ENCODE measurements at regions not wholly inside any gene's neighbourhood (a gene's known extent, or its start where the extent isn't known, plus 50 kb on each side); places are given as distances from the start of the nearest gene placed in this dataset.

DNA sequence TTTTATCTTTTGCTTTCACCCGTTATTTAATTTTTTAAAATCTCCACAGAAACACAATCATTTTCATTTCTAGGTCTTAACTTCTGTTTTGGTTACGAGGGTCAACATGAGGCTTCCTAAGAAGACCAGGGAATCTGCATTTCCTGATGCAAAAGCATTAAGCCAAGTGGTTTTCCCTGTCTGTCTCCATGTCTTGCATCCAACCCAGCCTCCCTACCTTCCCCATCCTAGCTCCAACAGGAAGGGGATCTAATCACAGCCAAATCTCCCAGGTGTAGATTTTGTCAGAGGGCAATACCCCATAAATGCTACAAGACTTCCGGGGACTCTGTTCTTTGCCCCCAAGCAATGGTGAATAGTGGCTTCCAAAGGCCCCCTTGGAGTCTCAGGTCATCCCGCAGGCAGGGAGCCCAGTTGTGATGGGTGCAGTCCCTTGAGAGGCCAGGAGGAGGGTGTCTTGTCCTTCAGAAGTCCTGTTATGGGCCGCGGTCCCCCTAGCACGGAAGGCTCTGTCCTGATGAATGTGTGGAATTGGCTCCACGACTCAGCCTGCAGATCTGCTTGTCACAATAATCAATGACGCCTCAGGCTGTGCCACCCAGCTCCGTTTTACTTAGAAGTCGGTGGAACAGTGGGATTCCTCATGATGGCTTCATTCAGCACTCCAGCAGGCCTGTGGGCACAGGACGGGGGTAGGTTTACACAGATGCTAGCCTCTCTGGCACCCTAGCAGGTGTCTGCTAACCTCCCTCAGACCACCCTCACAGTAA, 141.1 kb downstream of the RGS9 start:
- H3K4me3 Mint-ChIP-seq, result no peak overlapping the region
- no peak overlapping the region for H3K27ac Mint-ChIP-seq
- no peaks in the 10 kb centered on the region for H3K36me3 ChIP-seq (ENCODE audit: control insufficient read depth, insufficient read depth, low read length)
- WGBS, 2 experiments (ENCODE audit: insufficient coverage in 1 of 2, insufficient read length in 1 of 2), result 33 to 43% methylated on average over 10 to 12 of the region's 12 CpGs
- H3K4me1 Mint-ChIP-seq, result peaks cover 4% of the 10 kb centered on the region
- H3K27ac ChIP-seq (ENCODE audit: low read depth, low read length), result peak overlapping the region; percentile 36
- H3K9me3 Mint-ChIP-seq, result no peaks in the 10 kb centered on the region
- H3K4me1 ChIP-seq (ENCODE audit: control insufficient read depth, insufficient read depth, low read length), result no peaks in the 10 kb centered on the region
- TF ChIP-seq, protein P1, sequence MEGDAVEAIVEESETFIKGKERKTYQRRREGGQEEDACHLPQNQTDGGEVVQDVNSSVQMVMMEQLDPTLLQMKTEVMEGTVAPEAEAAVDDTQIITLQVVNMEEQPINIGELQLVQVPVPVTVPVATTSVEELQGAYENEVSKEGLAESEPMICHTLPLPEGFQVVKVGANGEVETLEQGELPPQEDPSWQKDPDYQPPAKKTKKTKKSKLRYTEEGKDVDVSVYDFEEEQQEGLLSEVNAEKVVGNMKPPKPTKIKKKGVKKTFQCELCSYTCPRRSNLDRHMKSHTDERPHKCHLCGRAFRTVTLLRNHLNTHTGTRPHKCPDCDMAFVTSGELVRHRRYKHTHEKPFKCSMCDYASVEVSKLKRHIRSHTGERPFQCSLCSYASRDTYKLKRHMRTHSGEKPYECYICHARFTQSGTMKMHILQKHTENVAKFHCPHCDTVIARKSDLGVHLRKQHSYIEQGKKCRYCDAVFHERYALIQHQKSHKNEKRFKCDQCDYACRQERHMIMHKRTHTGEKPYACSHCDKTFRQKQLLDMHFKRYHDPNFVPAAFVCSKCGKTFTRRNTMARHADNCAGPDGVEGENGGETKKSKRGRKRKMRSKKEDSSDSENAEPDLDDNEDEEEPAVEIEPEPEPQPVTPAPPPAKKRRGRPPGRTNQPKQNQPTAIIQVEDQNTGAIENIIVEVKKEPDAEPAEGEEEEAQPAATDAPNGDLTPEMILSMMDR (conservative IDR thresholded peaks at IDR 0.05), result peak; percentile 95
- no peaks in the 10 kb centered on the region for H3K27me3 ChIP-seq (ENCODE audit: control insufficient read depth, insufficient read depth, low read length, poor library complexity, severe bottlenecking)
- H3K4me3 ChIP-seq (ENCODE audit: low read length), result no peak overlapping the region
- peak; percentile 96 for DNase-seq
- H3K9ac ChIP-seq (ENCODE audit: extremely low read depth, low read length, poor library complexity, severe bottlenecking), result no peak overlapping the region
- H3K9me3 ChIP-seq (ENCODE audit: control insufficient read depth, low read length), result no peaks in the 10 kb centered on the region
- no peaks in the 10 kb centered on the region for H3K36me3 Mint-ChIP-seq (ENCODE audit: low read depth)
- no peaks in the 10 kb centered on the region for H3K27me3 Mint-ChIP-seq (ENCODE audit: insufficient read depth)

DNA sequence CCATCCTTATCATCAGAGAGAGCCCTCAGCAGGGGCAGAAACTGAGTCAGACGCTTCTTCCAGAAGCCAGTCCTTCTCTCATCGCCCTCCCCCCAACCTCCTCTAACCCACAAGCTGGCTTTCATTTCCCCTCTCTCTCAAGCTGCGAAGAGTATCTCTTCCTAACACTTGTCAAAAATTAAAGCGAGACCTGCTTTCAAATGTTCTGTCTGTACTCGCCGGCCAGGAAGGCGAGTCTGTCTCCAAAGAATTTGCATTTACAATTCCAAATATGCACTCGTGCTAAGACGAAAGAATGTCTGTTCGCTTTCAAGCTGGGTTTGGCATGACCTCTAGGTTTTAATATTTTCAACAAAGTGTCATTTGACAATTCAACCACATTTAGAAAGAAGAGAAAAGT, 140.4 kb downstream of the RGS9 start:
- peak overlapping the region; percentile 25 for H3K27ac ChIP-seq (ENCODE audit: low read depth, low read length)
- H3K4me1 ChIP-seq (ENCODE audit: control insufficient read depth, insufficient read depth, low read length), result no peaks in the 10 kb centered on the region
- H3K4me3 ChIP-seq (ENCODE audit: low read length), result no peak overlapping the region
- H3K9ac ChIP-seq (ENCODE audit: extremely low read depth, low read length, poor library complexity, severe bottlenecking), result no peak overlapping the region
- H3K36me3 ChIP-seq (ENCODE audit: control insufficient read depth, insufficient read depth, low read length), result no peaks in the 10 kb centered on the region
- Mint-ChIP-seq H3K36me3 (ENCODE audit: low read depth) (no peaks in the 10 kb centered on the region), H3K27me3 (ENCODE audit: insufficient read depth) (no peaks in the 10 kb centered on the region), H3K9me3 (no peaks in the 10 kb centered on the region), H3K4me3 (no peak overlapping the region), H3K4me1 (peaks cover 4% of the 10 kb centered on the region), H3K27ac (no peak overlapping the region)
- TF ChIP-seq, protein P1 (conservative IDR thresholded peaks at IDR 0.05), result no peak
- 62 to 71% methylated on average over 10 of the region's 10 CpGs for WGBS, 2 experiments (ENCODE audit: insufficient coverage in 1 of 2, insufficient read length in 1 of 2)
- H3K27me3 ChIP-seq (ENCODE audit: control insufficient read depth, insufficient read depth, low read length, poor library complexity, severe bottlenecking), result no peaks in the 10 kb centered on the region
- H3K9me3 ChIP-seq (ENCODE audit: control insufficient read depth, low read length), result no peaks in the 10 kb centered on the region
- no peak for DNase-seq

Data from endodermal cell (in vitro differentiated cells).